A673 (cell line): ENCODE measurements at regions not wholly inside any gene's neighbourhood (a gene's known extent, or its start where the extent isn't known, plus 50 kb on each side); places are given as distances from the start of the nearest gene placed in this dataset.

Source experiments
- BruUV-seq: library from RNA; stranded (reverse); fragments of 400-500 nt; replicated peaks from 2 replicates; lab custom pipeline; 2021; lab: Mats Ljungman, UMichigan
- CTCF ChIA-PET: fragments of 300-600 bp; sonication (Branson Sonifier 250); formaldehyde crosslinking; loops from one replicate; lab custom pipeline; 2022; ENCODE audit warnings: antibody characterized with exemption; lab: Charles Lee
- POLR2A ChIA-PET: fragments of 300-600 bp; sonication (Branson Sonifier 250); formaldehyde crosslinking; loops from one replicate; lab custom pipeline; 2022; ENCODE audit warnings: antibody characterized with exemption; ENCODE audit not compliant: low non-redundant PET; lab: Charles Lee
- DNase-seq: peaks from one replicate; pipeline ENCODE4 v3.0.0-alpha.2; 2015; ENCODE audit warnings: low spot score
- H3K27ac ChIP-seq: fragments of 200-600 bp; sonication (generic); 2 replicates; pipeline ENCODE4 v1.5.1; 2016; ENCODE audit warnings: mixed run types, low read depth, mild to moderate bottlenecking, mixed read lengths, antibody characterized with exemption, low read length; ENCODE audit not compliant: poor library complexity, severe bottlenecking
- H3K27me3 ChIP-seq: fragments of 200-600 bp; sonication (generic); replicated peaks from 2 replicates; pipeline ENCODE4 v1.6.1; 2017; ENCODE audit warnings: mixed run types, low read depth, mild to moderate bottlenecking, mixed read lengths, antibody characterized with exemption, low read length; ENCODE audit not compliant: insufficient read depth, poor library complexity
- H3K36me3 ChIP-seq: fragments of 200-600 bp; sonication (generic); 2 replicates; pipeline ENCODE4 v1.6.1; 2016; ENCODE audit warnings: mixed run types, mild to moderate bottlenecking, mixed read lengths, antibody characterized with exemption, low read length; ENCODE audit not compliant: insufficient read depth, poor library complexity, severe bottlenecking
- H3K4me1 ChIP-seq: fragments of 200-600 bp; sonication (generic); 2 replicates; pipeline ENCODE4 v1.6.1; 2017; ENCODE audit warnings: mixed run types, mild to moderate bottlenecking, mixed read lengths, antibody characterized with exemption, low read length; ENCODE audit not compliant: insufficient read depth, poor library complexity, severe bottlenecking
- H3K4me3 ChIP-seq: fragments of 200-600 bp; sonication (generic); 2 replicates; pipeline ENCODE4 v1.5.1; 2016; ENCODE audit warnings: low read depth, mixed run types, mild to moderate bottlenecking, mixed read lengths, low read length; ENCODE audit not compliant: poor library complexity, severe bottlenecking
- H3K9me3 ChIP-seq: fragments of 200-600 bp; sonication (generic); 2 replicates; pipeline ENCODE4 v1.6.1; 2016; ENCODE audit warnings: mixed run types, low read depth, mild to moderate bottlenecking, mixed read lengths, antibody characterized with exemption, low read length; ENCODE audit not compliant: poor library complexity, severe bottlenecking
- CTCF ChIP-seq: fragments of 300-800, 200-600 bp; sonication (generic); conservative IDR thresholded peaks from 2 replicates; pipeline ENCODE4 v1.5.1; 2017; ENCODE audit warnings: low read depth, mild to moderate bottlenecking, antibody characterized with exemption, low read length, moderate library complexity, mixed read lengths
- EZH2 ChIP-seq: fragments of 200-600 bp; sonication (generic); IDR thresholded peaks from 2 replicates; pipeline ENCODE4 v1.6.1; 2017; ENCODE audit warnings: borderline replicate concordance, low read depth, mild to moderate bottlenecking, mixed read lengths, antibody characterized with exemption, low read length; ENCODE audit not compliant: poor library complexity, severe bottlenecking
- intact Hi-C: fragments of 100-400 bp; cut with micrococcal nuclease; formaldehyde crosslinking; loops from one replicate; pipeline ENCODE4 v1.10.0; 2022; ENCODE audit not compliant: unreplicated experiment

DNA sequence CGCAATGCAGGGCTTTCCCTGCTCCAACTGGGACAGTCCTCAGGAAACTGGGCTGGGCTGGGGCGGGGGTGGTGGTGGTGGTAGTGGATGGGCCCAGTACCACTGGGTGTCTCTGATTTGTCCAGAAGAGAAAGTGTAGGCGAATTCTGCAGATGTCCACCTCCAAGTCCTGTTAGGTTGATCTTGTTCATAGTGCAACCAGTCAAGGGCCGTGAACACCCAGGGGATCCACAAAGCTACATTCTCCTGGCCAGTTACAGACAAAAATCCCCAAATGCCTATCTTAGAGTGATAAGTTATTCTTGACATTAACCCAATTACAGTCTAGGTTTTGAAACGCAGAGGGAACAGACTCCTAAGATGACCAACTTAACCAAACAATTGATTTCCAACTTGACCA is 97.5 kb upstream of the SHB start:
- Histone ChIP-seq H3K9me3 (peaks cover 9% of the 10 kb centered on the region), H3K4me1 (no peaks in the 10 kb centered on the region), H3K27me3 (no peaks in the 10 kb centered on the region), H3K4me3 (no peak overlapping the region), H3K27ac (no peak overlapping the region), H3K36me3 (no peaks in the 10 kb centered on the region)
- ChIA-PET CTCF (no interaction called here), POLR2A (no interaction called here)
- intact Hi-C loops = no loop called here
- TF ChIP-seq EZH2 = no peak
- no peak for TF ChIP-seq CTCF
- BruUV-seq = no TSS peak
- no peak for DNase-seq

DNA sequence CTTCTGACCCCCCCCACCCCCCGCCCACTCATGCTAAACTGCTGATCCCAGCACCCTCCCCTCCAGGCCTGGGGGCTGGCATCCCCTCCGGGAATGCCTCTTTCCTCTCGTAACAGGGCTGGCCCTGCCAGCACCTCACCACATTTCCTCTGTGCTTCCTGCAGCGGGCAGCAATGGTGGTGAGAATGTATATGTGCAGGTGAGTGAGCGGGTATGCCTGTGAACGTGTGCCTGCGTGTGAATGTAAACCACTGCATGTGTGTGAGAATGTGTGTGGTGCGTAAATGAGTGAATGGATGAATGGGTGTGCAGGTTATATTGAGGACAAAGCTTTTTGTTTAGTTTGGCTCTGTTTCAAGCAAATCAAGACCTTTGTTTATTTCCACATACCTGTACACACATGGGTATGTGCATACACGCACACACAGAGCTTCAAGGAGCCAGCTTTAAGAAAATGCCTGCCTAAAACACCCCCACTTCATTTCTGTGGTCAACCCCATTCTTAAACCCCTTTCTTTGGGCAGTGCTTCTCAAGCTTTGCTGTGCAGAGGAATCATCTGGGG is 95.7 kb upstream of the SHB start:
- Histone ChIP-seq H3K36me3 (no peaks in the 10 kb centered on the region), H3K27ac (no peak overlapping the region), H3K4me1 (no peaks in the 10 kb centered on the region), H3K4me3 (no peak overlapping the region), H3K9me3 (no peaks in the 10 kb centered on the region), H3K27me3 (no peaks in the 10 kb centered on the region)
- intact Hi-C loops = no loop called here
- CTCF ChIA-PET = no interaction called here
- POLR2A ChIA-PET = no interaction called here
- TF ChIP-seq CTCF (no peak), EZH2 (no peak)
- DNase-seq = no peak
- no TSS peak for BruUV-seq

GRCh38 chr9:38163518-38163917 is 94.5 kb upstream of the SHB start:
- intact Hi-C loops = no loop called here
- POLR2A ChIA-PET = no interaction called here

More at GRCh38 chr9:38163518-38163917, 94.5 kb upstream of the SHB start:
- Histone ChIP-seq H3K4me3 (no peak overlapping the region), H3K36me3 (no peaks in the 10 kb centered on the region), H3K27ac (no peak overlapping the region), H3K9me3 (no peaks in the 10 kb centered on the region), H3K4me1 (no peaks in the 10 kb centered on the region), H3K27me3 (no peaks in the 10 kb centered on the region)
- TF ChIP-seq CTCF (no peak), EZH2 (no peak)
- DNase-seq = no peak
- BruUV-seq = no TSS peak
- CTCF ChIA-PET = no interaction called here
